Endothelial cell of umbilical vein (primary cell): ENCODE measurements at regions not wholly inside any gene's neighbourhood (a gene's known extent, or its start where the extent isn't known, plus 50 kb on each side); places are given as distances from the start of the nearest gene placed in this dataset.

Source experiments
- BruUV-seq: library from RNA; stranded (reverse); fragments of 400-500 nt; replicated peaks from 2 replicates; lab custom pipeline; 2021; lab: Mats Ljungman, UMichigan
- CTCF ChIA-PET: fragments of 300-600, 350-600 bp; sonication (Branson Sonifier 250); formaldehyde crosslinking; loops from one replicate; lab custom pipeline; 2021; ENCODE audit warnings: antibody characterized with exemption, inconsistent platforms; lab: Charles Lee
- POLR2A ChIA-PET: fragments of 300-600, 350-600 bp; sonication (Branson Sonifier 250); formaldehyde crosslinking; loops from one replicate; lab custom pipeline; 2021; ENCODE audit warnings: antibody characterized with exemption, inconsistent platforms; lab: Charles Lee
- DNase-seq: peaks from one replicate; pipeline ENCODE4 v3.0.0-alpha.2; 2011; ENCODE audit warnings: low read depth, low spot score
- FAIRE-seq: peaks from 2 replicates; lab custom pipeline; 2011; peaks lifted over from hg19 to GRCh38; lab: Jason Lieb, UNC
- H2AFZ ChIP-seq: 2 replicates; pipeline ENCODE4 v1.6.0; 2012; ENCODE audit warnings: low read depth, low read length, control low read depth, inconsistent platforms
- H3K27ac ChIP-seq: 2 replicates; pipeline ENCODE4 v1.5.1; 2011; ENCODE audit warnings: low read depth, mild to moderate bottlenecking, control low read depth, low read length, moderate library complexity; ENCODE audit not compliant: insufficient read depth
- H3K27me3 ChIP-seq, 2 experiments: 2 replicates each; pipeline versions ENCODE4 v1.6.0 to v1.6.1; 2011; ENCODE audit warnings: low read length in 2 of 2, mixed read lengths in 1 of 2; ENCODE audit not compliant: control insufficient read depth in 2 of 2, insufficient read depth in 2 of 2
- H3K36me3 ChIP-seq, 2 experiments: 2 replicates in 1 of 2; 3 replicates in 1 of 2; pipeline ENCODE4 v1.5.1; 2011; ENCODE audit warnings: low read length in 2 of 2, mild to moderate bottlenecking in 1 of 2, moderate library complexity in 1 of 2; ENCODE audit not compliant: control insufficient read depth in 2 of 2, insufficient read depth in 2 of 2; ENCODE audit errors: extremely low read depth in 1 of 2
- H3K4me1 ChIP-seq: 3 replicates; pipeline ENCODE4 v1.5.1; 2011; ENCODE audit warnings: mild to moderate bottlenecking, low read length; ENCODE audit not compliant: control insufficient read depth, insufficient read depth; ENCODE audit errors: extremely low read depth
- H3K4me2 ChIP-seq: 2 replicates; pipeline ENCODE4 v1.6.1; 2011; ENCODE audit warnings: low read length, control low read depth, mixed read lengths; ENCODE audit not compliant: insufficient read depth
- H3K4me3 ChIP-seq, 3 experiments: fragments of 200-600 bp in 1 of 3; sonication (generic), shearing (Covaris generic) in 1 of 3; replicated peaks in 1 of 3; 2 replicates each; pipeline ENCODE4 v1.5.1; 2011 to 2016; ENCODE audit warnings: control low read depth in 3 of 3, low read length in 3 of 3, mild to moderate bottlenecking in 2 of 3, inconsistent platforms in 1 of 3, low read depth in 1 of 3, moderate library complexity in 1 of 3; ENCODE audit not compliant: insufficient read depth in 1 of 3
- H3K79me2 ChIP-seq: 2 replicates; pipeline ENCODE4 v1.6.0; 2012; ENCODE audit warnings: low read length, inconsistent platforms; ENCODE audit not compliant: control insufficient read depth, insufficient read depth
- H3K9ac ChIP-seq: replicated peaks from 2 replicates; pipeline ENCODE3; 2011; ENCODE audit warnings: low read length, control low read depth; ENCODE audit not compliant: insufficient read depth; ENCODE audit errors: extremely low read depth
- H3K9me1 ChIP-seq: replicated peaks from 3 replicates; pipeline ENCODE4 v1.6.0; 2011; ENCODE audit warnings: mild to moderate bottlenecking, low read length; ENCODE audit not compliant: control insufficient read depth, insufficient read depth; ENCODE audit errors: extremely low read depth
- H3K9me3 ChIP-seq: replicated peaks from 2 replicates; pipeline ENCODE4 v1.5.1; 2012; ENCODE audit warnings: low read length, inconsistent platforms; ENCODE audit not compliant: control insufficient read depth, insufficient read depth
- H4K20me1 ChIP-seq: replicated peaks from 2 replicates; pipeline ENCODE3; 2011; ENCODE audit warnings: mild to moderate bottlenecking, low read length; ENCODE audit not compliant: control insufficient read depth, insufficient read depth; ENCODE audit errors: extremely low read depth
- EZH2 ChIP-seq: IDR thresholded peaks from 2 replicates; pipeline ENCODE4 v1.6.1; 2012; ENCODE audit warnings: borderline replicate concordance, low read depth, mild to moderate bottlenecking, moderate library complexity, low read length, inconsistent platforms; ENCODE audit not compliant: severe bottlenecking
- FOS ChIP-seq: IDR thresholded peaks from 2 replicates; pipeline ENCODE4 v1.6.1; 2011; ENCODE audit warnings: mild to moderate bottlenecking, low read length, moderate library complexity, borderline replicate concordance; ENCODE audit not compliant: insufficient read depth
- GATA2 ChIP-seq: IDR thresholded peaks from 2 replicates; pipeline ENCODE4 v1.7.0; 2011; ENCODE audit warnings: low read depth, mild to moderate bottlenecking, moderate library complexity, mixed read lengths, low read length; ENCODE audit not compliant: insufficient read length, insufficient read depth
- JUN ChIP-seq: IDR thresholded peaks from 2 replicates; pipeline ENCODE4 v1.6.1; 2011; ENCODE audit warnings: borderline replicate concordance, low read depth; ENCODE audit not compliant: insufficient read length, insufficient read depth
- MYC ChIP-seq: IDR thresholded peaks from one replicate; pipeline ENCODE4 v1.6.1; 2011; ENCODE audit warnings: mild to moderate bottlenecking, low read depth, low read length
- POLR2A ChIP-seq: IDR thresholded peaks from 2 replicates; pipeline ENCODE4 v1.6.1; 2012; ENCODE audit warnings: low read depth, mild to moderate bottlenecking, control low read depth, low read length
- POLR2AphosphoS5 ChIP-seq: IDR thresholded peaks from 2 replicates; pipeline ENCODE4 v1.6.1; 2012; ENCODE audit warnings: low read depth, mild to moderate bottlenecking, control low read depth, low read length, moderate library complexity; ENCODE audit not compliant: insufficient read depth
- dilution Hi-C: fragments of 300-500 bp; cut with MboI; formaldehyde crosslinking; loops from one replicate; pipeline ENCODE4 v1.15.0; 2019; ENCODE audit warnings: low sequenced_read_pairs; ENCODE audit not compliant: extremely low pct_ligation_motif_present
- intact Hi-C: fragments of 100-400 bp; cut with micrococcal nuclease; formaldehyde crosslinking; loops from one replicate; pipeline ENCODE4 v1.10.0; 2022
- TF ChIP-seq, protein P1 (sequence below), 2 donors: IDR thresholded peaks; 1 replicate in 1 of 2; 2 replicates in 1 of 2; pipeline ENCODE4 v1.5.1; 2011; ENCODE audit warnings: low read length in 2 of 2, mild to moderate bottlenecking in 2 of 2, moderate library complexity in 2 of 2, control low read depth in 1 of 2, inconsistent platforms in 1 of 2, low read depth in 1 of 2; ENCODE audit not compliant: insufficient read depth in 1 of 2; ENCODE audit errors: extremely low read depth in 1 of 2
- TF ChIP-seq, protein P2 (sequence below): IDR thresholded peaks from 2 replicates; pipeline ENCODE4 v1.6.1; 2011; ENCODE audit not compliant: insufficient read depth, insufficient read length

DNA sequence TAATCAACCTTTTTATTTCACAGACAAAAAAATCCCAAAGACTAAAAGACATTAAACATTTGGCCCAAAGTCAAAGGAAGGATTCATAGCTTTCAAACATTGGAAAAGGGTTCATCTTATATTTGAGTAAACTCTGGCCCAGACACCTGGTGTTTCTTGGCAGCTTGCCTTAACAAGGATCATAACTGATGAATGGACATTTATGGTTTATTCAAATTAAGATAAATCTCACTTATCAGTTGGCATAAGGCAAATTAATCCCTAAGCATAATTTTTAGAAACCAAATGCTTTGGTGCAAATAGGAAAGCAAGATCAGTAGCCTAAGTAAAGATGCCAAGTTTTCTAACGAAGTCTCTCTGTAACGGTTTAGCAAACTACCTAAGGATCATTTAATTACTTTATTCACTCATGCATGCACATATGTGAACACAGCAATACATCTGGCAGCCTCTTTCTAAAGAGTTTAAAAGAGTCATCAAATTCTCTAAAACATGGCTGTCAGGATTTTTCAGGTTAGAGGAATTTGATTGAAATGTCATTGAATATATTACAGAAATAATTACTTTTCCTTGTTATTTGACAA lies 323.4 kb upstream of the RBMS1 start:
- Histone ChIP-seq H3K4me2 (no peak overlapping the region), H3K36me3 (no peaks in the 10 kb centered on the region), H3K9me1 (no peaks in the 10 kb centered on the region), H3K4me3 (no peak overlapping the region), H3K9ac (no peak overlapping the region), H3K79me2 (no peaks in the 10 kb centered on the region), H3K27ac (no peak overlapping the region), H3K9me3 (no peaks in the 10 kb centered on the region), H4K20me1 (no peaks in the 10 kb centered on the region), H2AFZ (no peak overlapping the region), H3K4me1 (no peaks in the 10 kb centered on the region), H3K27me3 (peaks cover 3% of the 10 kb centered on the region in 2 experiments)
- no peak for DNase-seq
- TF ChIP-seq POLR2AphosphoS5 (no peak), GATA2 (no peak), MYC (no peak), EZH2 (no peak), POLR2A (no peak), FOS (no peak), JUN (no peak)
- TF ChIP-seq, protein P1, sequence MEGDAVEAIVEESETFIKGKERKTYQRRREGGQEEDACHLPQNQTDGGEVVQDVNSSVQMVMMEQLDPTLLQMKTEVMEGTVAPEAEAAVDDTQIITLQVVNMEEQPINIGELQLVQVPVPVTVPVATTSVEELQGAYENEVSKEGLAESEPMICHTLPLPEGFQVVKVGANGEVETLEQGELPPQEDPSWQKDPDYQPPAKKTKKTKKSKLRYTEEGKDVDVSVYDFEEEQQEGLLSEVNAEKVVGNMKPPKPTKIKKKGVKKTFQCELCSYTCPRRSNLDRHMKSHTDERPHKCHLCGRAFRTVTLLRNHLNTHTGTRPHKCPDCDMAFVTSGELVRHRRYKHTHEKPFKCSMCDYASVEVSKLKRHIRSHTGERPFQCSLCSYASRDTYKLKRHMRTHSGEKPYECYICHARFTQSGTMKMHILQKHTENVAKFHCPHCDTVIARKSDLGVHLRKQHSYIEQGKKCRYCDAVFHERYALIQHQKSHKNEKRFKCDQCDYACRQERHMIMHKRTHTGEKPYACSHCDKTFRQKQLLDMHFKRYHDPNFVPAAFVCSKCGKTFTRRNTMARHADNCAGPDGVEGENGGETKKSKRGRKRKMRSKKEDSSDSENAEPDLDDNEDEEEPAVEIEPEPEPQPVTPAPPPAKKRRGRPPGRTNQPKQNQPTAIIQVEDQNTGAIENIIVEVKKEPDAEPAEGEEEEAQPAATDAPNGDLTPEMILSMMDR (IDR thresholded peaks at IDR 0.05; ENCODE audit: extremely low read depth in 1 of 2, insufficient read depth in 1 of 2, low read depth in 1 of 2, low read length in 2 of 2) = no peak
- TF ChIP-seq, protein P2, sequence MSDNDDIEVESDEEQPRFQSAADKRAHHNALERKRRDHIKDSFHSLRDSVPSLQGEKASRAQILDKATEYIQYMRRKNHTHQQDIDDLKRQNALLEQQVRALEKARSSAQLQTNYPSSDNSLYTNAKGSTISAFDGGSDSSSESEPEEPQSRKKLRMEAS = no peak
- dilution Hi-C loops (no loop called here), intact Hi-C loops (no loop called here)
- ChIA-PET POLR2A (no interaction called here), CTCF (interaction anchor here (1.1 kb wide), 1 partner anchor 388 kb away, joined by 3 read pairs; no protein-coding TSS in a partner anchor)
- BruUV-seq = no TSS peak
- no peak for FAIRE-seq
